GM12892 (cell line): ENCODE measurements at regions not wholly inside any gene's neighbourhood (a gene's known extent, or its start where the extent isn't known, plus 50 kb on each side); places are given as distances from the start of the nearest gene placed in this dataset.

Experiments
- DNase-seq: peaks from one replicate; pipeline ENCODE4 v3.0.0; 2011; ENCODE audit not compliant: insufficient read length
- FAIRE-seq: peaks from 2 replicates; lab custom pipeline; 2011; peaks lifted over from hg19 to GRCh38; lab: Jason Lieb, UNC
- POLR2A ChIP-seq: IDR thresholded peaks from 2 replicates; pipeline ENCODE4 v1.6.1; 2011; ENCODE audit warnings: low read depth, low read length, control low read depth
- POLR2AphosphoS5 ChIP-seq: IDR thresholded peaks from 2 replicates; pipeline ENCODE4 v1.6.1; 2011; ENCODE audit warnings: low read depth, low read length, control low read depth
- TAF1 ChIP-seq: IDR thresholded peaks from 2 replicates; pipeline ENCODE4 v1.6.1; 2011; ENCODE audit warnings: low read depth, mild to moderate bottlenecking, control low read depth, low read length, borderline replicate concordance

- DNase-seq (no peak), FAIRE-seq (peak; percentile 50)
- no peak for TF ChIP-seq TAF1
- TF ChIP-seq POLR2A, result no peak
- no peak for TF ChIP-seq POLR2AphosphoS5
These were observed 52.9 kb upstream of the HDDC2 start for GRCh38 chr6:125354649-125355048.

- no peak for DNase-seq
- TF ChIP-seq POLR2AphosphoS5 (no peak), TAF1 (no peak), POLR2A (no peak)
- FAIRE-seq, result peak; percentile 40
These were observed 55.1 kb upstream of the HDDC2 start for GRCh38 chr6:125356884-125357283.

- TF ChIP-seq POLR2A (no peak), POLR2AphosphoS5 (no peak), TAF1 (no peak)
- FAIRE-seq (peak; percentile 81), DNase-seq (no peak)
These were observed 55.9 kb upstream of the HDDC2 start for GRCh38 chr6:125357515-125358256.

- FAIRE-seq, result no peak
- no peak for TF ChIP-seq POLR2AphosphoS5
- no peak for TF ChIP-seq TAF1
- no peak for TF ChIP-seq POLR2A
- no peak for DNase-seq
These were observed 57.1 kb upstream of the HDDC2 start for GRCh38 chr6:125358898-125359297.

- DNase-seq, result no peak
- FAIRE-seq, result no peak
- TF ChIP-seq POLR2AphosphoS5 (no peak), POLR2A (no peak), TAF1 (no peak)
These were observed 60.1 kb upstream of the HDDC2 start for GRCh38 chr6:125361868-125362267.

- TF ChIP-seq TAF1 (no peak), POLR2A (no peak), POLR2AphosphoS5 (no peak)
- FAIRE-seq (no peak), DNase-seq (no peak)
These were observed 61.5 kb upstream of the HDDC2 start for GRCh38 chr6:125363039-125363823.

- FAIRE-seq, result no peak
- no peak for TF ChIP-seq POLR2AphosphoS5
- no peak for TF ChIP-seq TAF1
- no peak for TF ChIP-seq POLR2A
- DNase-seq, result no peak
These were observed 62.0 kb upstream of the HDDC2 start for GRCh38 chr6:125363824-125364165.

GRCh38 chr6:125365230-125365629, 63.5 kb upstream of the HDDC2 start:
- DNase-seq, result no peak
- no peak for FAIRE-seq
- TF ChIP-seq POLR2AphosphoS5, result no peak
- no peak for TF ChIP-seq POLR2A
- no peak for TF ChIP-seq TAF1

GRCh38 chr6:125367036-125367782, 65.4 kb upstream of the HDDC2 start:
- TF ChIP-seq POLR2AphosphoS5 (no peak), TAF1 (no peak), POLR2A (no peak)
- no peak for FAIRE-seq
- no peak for DNase-seq

- TF ChIP-seq TAF1 (no peak), POLR2A (no peak), POLR2AphosphoS5 (no peak)
- DNase-seq (no peak), FAIRE-seq (no peak)
These were observed 68.6 kb upstream of the HDDC2 start for GRCh38 chr6:125370343-125370742.

- DNase-seq (no peak), FAIRE-seq (no peak)
- TF ChIP-seq POLR2AphosphoS5 (no peak), TAF1 (no peak), POLR2A (no peak)
These were observed 73.2 kb upstream of the HDDC2 start for GRCh38 chr6:125375013-125375412.
